GM23338 (cell line): ENCODE measurements at regions not wholly inside any gene's neighbourhood (a gene's known extent, or its start where the extent isn't known, plus 50 kb on each side); places are given as distances from the start of the nearest gene placed in this dataset.

Source experiments
- CREB1 ChIP-seq: fragments of 250-450 bp; sonication (Bioruptor Pico); IDR thresholded peaks from 2 replicates; pipeline ENCODE4 v1.5.0; 2020; ENCODE audit warnings: low read depth, mild to moderate bottlenecking, moderate library complexity
- EZH2 ChIP-seq: fragments of 200-600 bp; sonication (generic); IDR thresholded peaks from one replicate; pipeline ENCODE4 v1.8.0; 2017; ENCODE audit warnings: antibody characterized with exemption, mild to moderate bottlenecking, low read depth; ENCODE audit not compliant: unreplicated experiment
- NANOG ChIP-seq: IDR thresholded peaks from 2 replicates; pipeline ENCODE4 v1.6.1; 2016; ENCODE audit warnings: antibody characterized with exemption, borderline replicate concordance
- POLR2AphosphoS5 ChIP-seq: IDR thresholded peaks from 2 replicates; pipeline ENCODE4 v1.6.1; 2016; ENCODE audit warnings: antibody characterized with exemption, low read depth
- ZNF331 ChIP-seq: fragments of 250-450 bp; sonication (Bioruptor Pico); IDR thresholded peaks from 2 replicates; pipeline ENCODE4 v1.5.0; 2020; ENCODE audit warnings: low read depth, mild to moderate bottlenecking, moderate library complexity
- TF ChIP-seq, protein P1 (sequence below), 2 experiments: fragments of 200-600 bp in 1 of 2; sonication (generic) in 1 of 2; conservative IDR thresholded peaks; 2 replicates each; pipeline versions ENCODE4 v1.5.1 to v1.6.1; 2016 to 2017; ENCODE audit warnings: antibody characterized with exemption in 2 of 2, low read depth in 2 of 2, mild to moderate bottlenecking in 2 of 2, moderate library complexity in 1 of 2

DNA sequence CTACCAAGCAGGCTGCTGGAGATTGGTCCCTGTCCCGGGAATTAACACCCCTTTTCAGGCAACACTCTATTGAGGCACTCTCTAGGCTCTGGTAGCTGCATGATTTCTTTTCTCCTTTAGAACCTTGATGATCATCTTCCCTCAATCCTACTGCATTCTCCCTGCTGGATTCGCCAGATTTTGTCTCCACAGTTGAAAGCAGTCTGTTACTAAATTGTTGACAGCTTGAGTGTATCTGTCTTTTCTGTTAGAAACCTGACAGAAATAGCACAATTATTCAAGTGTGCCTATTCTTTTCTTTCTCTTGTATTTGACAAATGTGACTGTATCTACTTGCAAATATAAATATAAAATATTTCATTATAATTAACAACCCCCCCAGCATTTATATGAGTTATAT lies 830.8 kb upstream of the CADM2 start:
- TF ChIP-seq, protein P1, sequence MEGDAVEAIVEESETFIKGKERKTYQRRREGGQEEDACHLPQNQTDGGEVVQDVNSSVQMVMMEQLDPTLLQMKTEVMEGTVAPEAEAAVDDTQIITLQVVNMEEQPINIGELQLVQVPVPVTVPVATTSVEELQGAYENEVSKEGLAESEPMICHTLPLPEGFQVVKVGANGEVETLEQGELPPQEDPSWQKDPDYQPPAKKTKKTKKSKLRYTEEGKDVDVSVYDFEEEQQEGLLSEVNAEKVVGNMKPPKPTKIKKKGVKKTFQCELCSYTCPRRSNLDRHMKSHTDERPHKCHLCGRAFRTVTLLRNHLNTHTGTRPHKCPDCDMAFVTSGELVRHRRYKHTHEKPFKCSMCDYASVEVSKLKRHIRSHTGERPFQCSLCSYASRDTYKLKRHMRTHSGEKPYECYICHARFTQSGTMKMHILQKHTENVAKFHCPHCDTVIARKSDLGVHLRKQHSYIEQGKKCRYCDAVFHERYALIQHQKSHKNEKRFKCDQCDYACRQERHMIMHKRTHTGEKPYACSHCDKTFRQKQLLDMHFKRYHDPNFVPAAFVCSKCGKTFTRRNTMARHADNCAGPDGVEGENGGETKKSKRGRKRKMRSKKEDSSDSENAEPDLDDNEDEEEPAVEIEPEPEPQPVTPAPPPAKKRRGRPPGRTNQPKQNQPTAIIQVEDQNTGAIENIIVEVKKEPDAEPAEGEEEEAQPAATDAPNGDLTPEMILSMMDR (conservative IDR thresholded peaks at IDR 0.05; ENCODE audit: low read depth in 2 of 2), result no peak
- no peak for TF ChIP-seq POLR2AphosphoS5
- no peak for TF ChIP-seq EZH2
- no peak for TF ChIP-seq NANOG
- TF ChIP-seq CREB1 (CRISPR knock-in tag), result no peak
- no peak for TF ChIP-seq ZNF331 (CRISPR knock-in tag)
